Prostate gland (tissue), 2 donors: ENCODE measurements at regions not wholly inside any gene's neighbourhood (a gene's known extent, or its start where the extent isn't known, plus 50 kb on each side); places are given as distances from the start of the nearest gene placed in this dataset.

Source experiments
- DNase-seq: peaks from one replicate; pipeline ENCODE4 v3.0.0-alpha.2; 2019; ENCODE audit warnings: low spot score
- H3K27ac ChIP-seq, 2 donors: fragments of 200-600 bp; sonication (generic); 2 replicates each; pipeline ENCODE4 v1.5.1; 2017 to 2019
- H3K27me3 ChIP-seq: fragments of 200-600 bp; sonication (generic); replicated peaks from 2 replicates; pipeline ENCODE4 v1.5.1; 2019; ENCODE audit not compliant: insufficient read depth
- H3K36me3 ChIP-seq, 2 donors: fragments of 200-600 bp; sonication (generic); 1 replicate in 1 of 2; 2 replicates in 1 of 2; pipeline versions ENCODE4 v1.5.1 to v1.8.1; 2017 to 2019
- H3K4me1 ChIP-seq: fragments of 200-600 bp; sonication (generic); replicated peaks from 2 replicates; pipeline ENCODE4 v1.5.1; 2019
- H3K4me3 ChIP-seq, 2 donors: fragments of 200-600 bp; sonication (generic); 2 replicates each; pipeline ENCODE4 v1.5.1; 2017 to 2019
- H3K9me3 ChIP-seq: fragments of 200-600 bp; sonication (generic); 2 replicates; pipeline ENCODE4 v1.5.1; 2017
- POLR2A ChIP-seq: fragments of 450-650 bp; IDR thresholded peaks from one replicate; pipeline ENCODE4 v1.6.1; 2016; ENCODE audit warnings: antibody characterized with exemption, mild to moderate bottlenecking
- POLR2AphosphoS5 ChIP-seq: sonication (generic); formaldehyde crosslinking; IDR thresholded peaks from one replicate; pipeline ENCODE4 v1.6.1; 2017; ENCODE audit warnings: antibody characterized with exemption
- whole genome bisulfite sequencing: methylation state at CpG from one replicate; pipeline ENCODE4 v1.1.5; 2018; 5-methylcytosine and 5-hydroxymethylcytosine counted together
- intact Hi-C: fragments of 100-400 bp; cut with DNase I; formaldehyde crosslinking; loops from one replicate; pipeline ENCODE4 v1.14.2; 2022
- TF ChIP-seq, protein P1 (sequence below), 4 experiments: fragments of 200-600 bp in 2 of 4; fragments of 450-650 bp in 2 of 4; sonication (generic) in 2 of 4; IDR thresholded peaks; 1 replicate in 3 of 4; 2 replicates in 1 of 4; pipeline ENCODE4 v1.5.1; 2016 to 2019; ENCODE audit warnings: antibody characterized with exemption in 4 of 4, mild to moderate bottlenecking in 2 of 4, moderate library complexity in 2 of 4

GRCh38 chr13:111508164-111508870, 187.9 kb downstream of the TEX29 start:
- Histone ChIP-seq H3K4me3 (no peak overlapping the region), H3K4me1 (no peaks in the 10 kb centered on the region), H3K9me3 (no peaks in the 10 kb centered on the region), H3K27me3 (peaks cover 16% of the 10 kb centered on the region), H3K27ac (no peak overlapping the region), H3K36me3 (no peaks in the 10 kb centered on the region)
- WGBS: 82% methylated on average over 21 of the region's 21 CpGs
- DNase-seq: no peak
- intact Hi-C loops: no loop called here
- TF ChIP-seq POLR2AphosphoS5 (no peak), POLR2A (no peak)
- TF ChIP-seq, protein P1, sequence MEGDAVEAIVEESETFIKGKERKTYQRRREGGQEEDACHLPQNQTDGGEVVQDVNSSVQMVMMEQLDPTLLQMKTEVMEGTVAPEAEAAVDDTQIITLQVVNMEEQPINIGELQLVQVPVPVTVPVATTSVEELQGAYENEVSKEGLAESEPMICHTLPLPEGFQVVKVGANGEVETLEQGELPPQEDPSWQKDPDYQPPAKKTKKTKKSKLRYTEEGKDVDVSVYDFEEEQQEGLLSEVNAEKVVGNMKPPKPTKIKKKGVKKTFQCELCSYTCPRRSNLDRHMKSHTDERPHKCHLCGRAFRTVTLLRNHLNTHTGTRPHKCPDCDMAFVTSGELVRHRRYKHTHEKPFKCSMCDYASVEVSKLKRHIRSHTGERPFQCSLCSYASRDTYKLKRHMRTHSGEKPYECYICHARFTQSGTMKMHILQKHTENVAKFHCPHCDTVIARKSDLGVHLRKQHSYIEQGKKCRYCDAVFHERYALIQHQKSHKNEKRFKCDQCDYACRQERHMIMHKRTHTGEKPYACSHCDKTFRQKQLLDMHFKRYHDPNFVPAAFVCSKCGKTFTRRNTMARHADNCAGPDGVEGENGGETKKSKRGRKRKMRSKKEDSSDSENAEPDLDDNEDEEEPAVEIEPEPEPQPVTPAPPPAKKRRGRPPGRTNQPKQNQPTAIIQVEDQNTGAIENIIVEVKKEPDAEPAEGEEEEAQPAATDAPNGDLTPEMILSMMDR (IDR thresholded peaks at IDR 0.05): no peak

GRCh38 chr13:111508902-111509509, 188.6 kb downstream of the TEX29 start:
- H3K27ac ChIP-seq: no peak overlapping the region
- H3K36me3 ChIP-seq: no peaks in the 10 kb centered on the region
- no peak overlapping the region for H3K4me3 ChIP-seq
- no peak for TF ChIP-seq POLR2AphosphoS5
- TF ChIP-seq, protein P1 (IDR thresholded peaks at IDR 0.05): no peak
- TF ChIP-seq POLR2A: no peak
- H3K27me3 ChIP-seq: peaks cover 16% of the 10 kb centered on the region
- no peaks in the 10 kb centered on the region for H3K4me1 ChIP-seq
- WGBS: 70% methylated on average over 24 of the region's 24 CpGs
- DNase-seq: no peak
- H3K9me3 ChIP-seq: no peaks in the 10 kb centered on the region
- intact Hi-C loops: no loop called here

GRCh38 chr13:111510502-111511218, 190.2 kb downstream of the TEX29 start:
- Histone ChIP-seq H3K27ac (no peak overlapping the region), H3K9me3 (no peaks in the 10 kb centered on the region), H3K36me3 (no peaks in the 10 kb centered on the region), H3K4me1 (no peaks in the 10 kb centered on the region), H3K4me3 (no peak overlapping the region), H3K27me3 (peaks cover 17% of the 10 kb centered on the region)
- intact Hi-C loops: no loop called here
- 81% methylated on average over 16 of the region's 16 CpGs for WGBS
- DNase-seq: no peak
- TF ChIP-seq POLR2A: no peak
- TF ChIP-seq, protein P1 (IDR thresholded peaks at IDR 0.05): no peak
- TF ChIP-seq POLR2AphosphoS5: no peak

DNA sequence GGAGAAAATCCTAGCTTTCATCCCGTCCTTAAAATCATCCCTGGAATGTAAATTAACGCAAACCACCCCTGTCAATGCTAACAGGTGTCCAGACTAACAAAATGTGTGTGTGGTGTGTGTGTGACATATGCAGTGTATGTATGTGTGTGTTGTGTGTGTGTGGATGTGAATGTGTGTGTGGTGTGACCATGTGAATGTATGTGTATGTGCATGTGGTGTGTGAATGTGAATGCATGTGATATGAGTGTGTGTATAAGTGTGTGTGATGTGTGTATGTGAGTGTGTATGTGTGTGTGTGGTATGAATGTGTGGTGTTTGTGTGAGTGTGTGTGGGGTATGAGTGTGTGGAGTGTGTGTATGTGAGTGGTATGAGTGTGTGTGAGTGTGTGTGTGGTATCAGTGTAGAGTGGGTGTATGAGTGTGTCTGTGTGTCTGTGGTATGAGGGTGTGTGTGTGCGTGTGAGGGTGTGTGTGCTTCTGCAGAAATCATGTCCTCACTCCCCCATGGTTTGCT, 190.8 kb downstream of the TEX29 start:
- H3K27me3 ChIP-seq: peaks cover 20% of the 10 kb centered on the region
- no peaks in the 10 kb centered on the region for H3K4me1 ChIP-seq
- intact Hi-C loops: no loop called here
- H3K27ac ChIP-seq: no peak overlapping the region
- TF ChIP-seq POLR2AphosphoS5 (no peak), POLR2A (no peak)
- TF ChIP-seq, protein P1 (IDR thresholded peaks at IDR 0.05): no peak
- no peak for DNase-seq
- WGBS: 54% methylated on average over 3 of the region's 3 CpGs
- H3K36me3 ChIP-seq: no peaks in the 10 kb centered on the region
- H3K9me3 ChIP-seq: no peaks in the 10 kb centered on the region
- no peak overlapping the region for H3K4me3 ChIP-seq
